Hematopoietic multipotent progenitor cell (in vitro differentiated cells): ENCODE measurements at regions not wholly inside any gene's neighbourhood (a gene's known extent, or its start where the extent isn't known, plus 50 kb on each side); places are given as distances from the start of the nearest gene placed in this dataset.

Source experiments
- DNase-seq, 3 donors: peaks; one replicate each; pipeline ENCODE4 v3.0.0-alpha.2; 2011 to 2015; ENCODE audit warnings: low read depth in 2 of 3, low spot score in 2 of 3

- DNase-seq = no peak
These were observed 65.5 kb downstream of the ANKRD60 start for GRCh38 chr20:58162986-58163385.

DNA sequence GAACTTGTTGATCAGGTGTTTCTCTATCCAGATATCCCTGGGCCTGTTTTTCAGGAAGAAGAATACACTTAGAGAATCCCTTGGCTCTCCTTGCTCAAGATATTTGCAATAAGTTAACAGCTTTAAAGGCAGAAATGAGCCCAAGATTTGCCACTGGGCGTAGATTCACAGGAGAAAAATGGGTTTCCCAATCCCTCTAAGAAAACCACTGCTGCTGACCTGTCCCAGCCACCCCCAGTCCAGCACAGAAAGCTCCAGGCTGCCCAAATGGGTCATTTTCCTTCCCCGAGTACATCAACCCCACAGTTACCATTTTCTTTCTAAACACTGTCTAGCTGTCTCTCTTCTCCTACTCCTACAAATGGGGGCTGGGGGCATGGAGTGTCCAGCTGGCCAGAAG, 67.3 kb downstream of the ANKRD60 start:
- DNase-seq = no peak

DNA sequence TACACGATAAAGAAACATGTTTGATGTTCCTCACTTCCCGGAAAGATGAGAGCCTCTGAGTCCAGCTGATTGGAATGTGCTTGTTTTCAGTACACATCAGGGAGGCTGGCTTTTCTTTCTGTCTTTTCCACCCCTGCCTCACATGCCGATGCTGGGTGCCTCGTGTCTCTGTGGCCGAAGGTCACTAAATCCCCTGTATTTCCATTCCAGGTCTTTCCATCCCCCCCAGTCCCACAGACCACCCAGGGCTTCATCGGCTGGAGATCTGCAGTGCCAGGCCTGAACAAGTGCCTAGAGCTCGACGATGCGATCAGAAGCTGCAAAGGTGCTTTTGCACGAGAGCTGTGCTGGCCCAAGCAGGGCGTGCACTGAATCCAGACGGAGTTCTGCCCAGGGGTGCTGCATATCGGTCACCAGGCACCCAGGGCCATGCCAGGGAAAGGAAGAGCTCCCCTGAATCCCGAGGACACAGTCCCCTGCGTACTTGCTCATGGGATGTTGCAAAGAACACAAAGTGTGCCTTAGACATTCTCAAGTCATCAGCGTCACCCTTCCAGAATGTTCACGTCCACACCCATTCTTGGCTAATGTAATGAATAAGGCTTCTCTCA, 67.9 kb downstream of the ANKRD60 start:
- no peak for DNase-seq

GRCh38 chr20:58155148-58155925, 73.1 kb downstream of the ANKRD60 start:
- no peak for DNase-seq

GRCh38 chr20:58154113-58154512, 74.3 kb downstream of the ANKRD60 start:
- DNase-seq = no peak

DNA sequence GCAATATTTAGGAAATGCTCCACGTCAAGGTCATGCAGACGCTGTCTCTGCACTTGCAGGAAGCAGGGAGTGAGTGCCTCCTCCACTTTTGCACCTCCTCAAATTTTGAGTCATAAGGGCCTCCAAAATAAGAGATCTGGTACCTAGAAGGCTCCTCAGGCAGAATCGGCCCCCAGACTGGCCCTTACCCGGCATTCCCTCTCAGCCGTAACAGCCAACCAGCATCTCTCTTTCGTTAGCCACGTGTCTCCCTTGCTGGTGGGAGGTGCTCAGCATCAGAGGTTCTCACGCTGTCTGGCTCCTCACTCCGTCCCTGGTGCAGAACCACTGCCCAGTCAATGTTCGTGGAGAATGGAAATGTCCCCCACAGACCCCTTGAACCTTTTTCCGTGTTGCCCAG, 75.3 kb downstream of the ANKRD60 start:
- no peak for DNase-seq

DNA sequence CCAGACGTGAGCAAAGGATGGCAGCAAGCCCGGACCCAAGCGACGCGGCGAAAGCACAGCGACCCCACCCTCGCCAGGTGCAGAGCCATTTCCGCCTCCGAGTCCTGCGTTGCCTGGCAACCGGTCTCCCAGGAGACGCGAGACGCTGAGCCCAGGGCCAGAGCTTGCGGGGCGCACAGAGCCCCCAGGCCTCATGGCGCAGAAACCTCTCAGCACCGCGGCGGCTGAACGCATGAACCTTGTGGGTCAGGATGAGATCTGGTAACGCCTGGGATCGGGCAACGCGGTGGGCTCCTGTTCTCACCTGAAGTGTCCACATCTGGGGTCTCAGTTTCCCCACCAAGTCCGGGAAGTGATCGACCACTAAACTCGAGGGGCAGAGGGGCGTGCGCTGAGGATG, 77.7 kb downstream of the ANKRD60 start:
- DNase-seq = no peak

DNA sequence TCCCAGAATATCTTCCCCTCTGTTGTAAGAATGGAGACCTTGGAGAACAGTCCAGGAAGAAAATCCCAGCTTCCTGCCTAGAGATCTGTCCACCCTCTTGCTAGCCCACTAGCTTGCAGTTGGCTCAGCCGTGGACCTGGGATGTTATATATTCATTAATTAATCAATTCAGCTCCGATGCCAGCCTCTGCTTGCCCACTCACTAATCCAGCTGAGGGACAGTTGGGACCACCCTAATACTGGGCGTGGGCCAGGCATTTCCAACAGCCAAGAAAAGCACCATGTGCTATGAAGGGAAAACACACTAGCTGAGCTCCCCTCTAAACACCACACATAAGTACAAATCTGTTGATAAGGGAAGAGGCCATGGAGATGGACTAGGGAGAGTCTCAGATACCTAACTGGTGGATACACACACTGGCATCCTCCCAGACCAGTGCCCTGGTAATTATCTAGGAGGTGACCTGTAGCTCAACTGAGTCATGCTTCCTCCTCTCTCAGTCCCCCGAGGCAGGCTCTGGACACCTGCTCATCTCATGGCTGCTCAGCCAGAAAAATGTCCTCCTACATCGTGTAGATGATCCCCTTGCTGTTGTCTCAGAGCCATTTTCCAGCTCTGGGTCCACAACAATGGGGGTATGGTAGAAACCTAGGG, 78.9 kb downstream of the ANKRD60 start:
- DNase-seq = no peak

GRCh38 chr20:58148891-58149290, 79.6 kb downstream of the ANKRD60 start:
- DNase-seq = no peak

GRCh38 chr20:58147628-58148370, 80.7 kb downstream of the ANKRD60 start:
- DNase-seq = no peak

DNA sequence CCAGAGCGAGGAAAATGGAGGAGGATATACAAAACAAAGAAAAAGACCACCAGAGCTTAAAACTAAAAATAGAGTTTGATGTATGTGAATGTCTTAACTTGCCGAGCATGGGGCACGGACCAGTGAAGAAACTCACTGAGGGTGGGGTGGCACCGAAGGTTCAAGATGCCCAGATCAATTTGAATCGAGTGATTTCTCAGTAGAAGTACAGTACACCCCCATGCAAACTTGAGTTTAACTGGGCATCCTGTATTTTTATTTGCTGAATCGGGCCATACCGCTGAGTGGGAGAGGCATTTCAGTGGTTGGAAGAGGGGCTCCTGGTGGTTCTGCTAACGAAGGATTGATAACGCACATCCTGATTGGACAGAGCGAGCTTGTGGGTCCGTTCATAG, 81.7 kb downstream of the ANKRD60 start:
- DNase-seq = no peak

DNA sequence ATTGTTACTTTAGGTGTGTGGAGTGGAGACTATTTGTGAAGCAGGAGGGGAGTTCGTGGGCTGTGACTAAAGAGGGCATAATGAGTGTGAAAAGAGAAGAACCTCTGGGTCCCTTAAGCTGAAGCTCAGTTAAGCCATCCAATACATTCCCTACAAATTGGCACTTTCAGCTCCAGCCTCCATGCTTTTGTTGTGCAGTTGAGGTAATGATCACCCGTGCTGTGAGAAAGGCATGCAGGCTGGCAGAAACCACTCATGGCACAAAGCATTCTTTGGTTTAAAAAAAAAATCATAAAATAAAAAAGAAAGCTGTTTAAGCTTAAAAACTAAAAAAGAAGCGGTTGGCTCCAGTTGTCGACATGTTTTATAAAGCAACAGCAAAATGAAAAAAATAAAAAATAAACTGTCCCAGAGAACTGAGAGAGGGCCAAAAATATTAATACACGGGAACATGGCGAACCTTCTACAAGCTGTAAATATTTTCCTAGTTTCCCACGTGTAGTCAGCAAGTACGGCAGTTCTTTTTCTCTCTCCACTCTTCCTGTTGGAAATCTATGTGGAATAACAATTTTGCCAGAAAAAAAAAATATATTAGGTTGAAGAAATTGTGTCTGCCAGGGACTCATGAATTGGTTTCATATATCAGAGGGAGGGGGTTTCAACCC, 82.2 kb downstream of the ANKRD60 start:
- no peak for DNase-seq

DNA sequence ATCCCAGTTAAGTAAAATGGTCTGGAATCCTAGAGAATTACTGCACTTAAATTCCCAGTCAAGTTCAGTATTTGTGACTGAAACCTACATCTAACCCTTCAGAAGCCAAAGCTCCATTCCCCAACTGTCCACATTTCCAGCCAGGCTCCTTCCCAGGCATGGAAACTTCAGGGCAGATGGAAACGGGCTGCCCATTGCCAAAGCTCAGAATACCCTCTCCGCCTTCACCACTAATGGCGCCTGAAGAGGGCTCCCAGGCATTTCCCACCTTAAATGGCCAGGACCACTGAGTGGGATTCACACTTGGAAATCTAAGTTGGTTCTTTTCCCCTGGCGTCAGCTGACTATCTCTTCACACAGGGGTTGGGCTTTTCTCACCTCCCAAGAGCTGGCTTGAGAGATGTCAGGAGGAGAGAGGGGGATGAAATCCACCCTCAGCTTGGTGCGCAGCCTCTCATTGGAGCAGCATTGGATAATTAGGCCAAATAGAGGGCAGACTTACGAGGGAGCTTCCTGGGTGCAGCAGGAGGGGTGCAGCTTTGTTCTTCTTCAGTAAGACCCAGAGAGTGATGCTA, 82.9 kb downstream of the ANKRD60 start:
- DNase-seq = no peak

GRCh38 chr20:58144096-58144495, 84.4 kb downstream of the ANKRD60 start:
- no peak for DNase-seq

GRCh38 chr20:58143531-58143930, 84.9 kb downstream of the ANKRD60 start:
- DNase-seq = no peak

DNA sequence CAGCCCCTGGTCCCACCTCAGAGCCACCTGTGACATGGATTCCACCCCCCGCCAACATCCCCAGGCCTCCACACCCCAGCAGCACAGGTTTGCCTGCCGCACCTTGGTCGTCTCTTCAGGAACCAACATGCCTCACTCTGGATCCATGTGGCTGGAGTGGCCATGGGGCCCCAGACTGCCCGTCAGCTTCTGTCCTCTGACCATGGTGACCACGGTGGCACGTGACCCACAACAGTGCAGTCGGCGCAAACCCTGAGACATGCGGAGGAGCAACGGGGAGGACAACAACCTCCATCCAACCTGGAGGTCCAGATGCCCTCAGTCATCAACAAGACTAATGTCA, 85.6 kb downstream of the ANKRD60 start:
- DNase-seq = no peak

GRCh38 chr20:58141971-58142842, 86.2 kb downstream of the ANKRD60 start:
- DNase-seq = no peak

GRCh38 chr20:58141496-58141895, 87.0 kb downstream of the ANKRD60 start:
- no peak for DNase-seq

GRCh38 chr20:58140787-58141425, 87.5 kb downstream of the ANKRD60 start:
- DNase-seq = no peak
